ENCODE measurements at regions not wholly inside any gene's neighbourhood (a gene's known extent, or its start where the extent isn't known, plus 50 kb on each side); places are given as distances from the start of the nearest gene placed in this dataset.

GRCh38 chr4:124079174-124079780 is 633.3 kb downstream of the ANKRD50 start:
- Mint-ChIP-seq H3K9me3 (peaks cover 13% of the 10 kb centered on the region), H3K4me1 (no peaks in the 10 kb centered on the region), H3K4me3 (no peak overlapping the region), H3K36me3 (no peaks in the 10 kb centered on the region), H3K27ac (no peak overlapping the region)
- no peak for ATAC-seq
- no peak for DNase-seq (ENCODE audit: low spot score in 2 of 2)

GRCh38 chr4:124083711-124084110 is 628.8 kb downstream of the ANKRD50 start:
- Mint-ChIP-seq H3K4me1 (no peaks in the 10 kb centered on the region), H3K9me3 (peaks cover 9% of the 10 kb centered on the region), H3K27ac (no peak overlapping the region), H3K4me3 (no peak overlapping the region), H3K36me3 (no peaks in the 10 kb centered on the region)
- DNase-seq (ENCODE audit: low spot score in 2 of 2) (no peak), ATAC-seq (no peak)

- H3K4me3 Mint-ChIP-seq = no peak overlapping the region
- H3K9me3 Mint-ChIP-seq = peaks cover 3% of the 10 kb centered on the region
- no peak overlapping the region for H3K27ac Mint-ChIP-seq
- no peaks in the 10 kb centered on the region for H3K4me1 Mint-ChIP-seq
- ATAC-seq (no peak), DNase-seq (ENCODE audit: low spot score in 2 of 2) (no peak)
- H3K36me3 Mint-ChIP-seq = no peaks in the 10 kb centered on the region
These were observed 626.9 kb downstream of the ANKRD50 start for GRCh38 chr4:124085561-124086180.

- H3K36me3 Mint-ChIP-seq = no peaks in the 10 kb centered on the region
- no peaks in the 10 kb centered on the region for H3K4me1 Mint-ChIP-seq
- ATAC-seq (no peak), DNase-seq (ENCODE audit: low spot score in 2 of 2) (no peak)
- H3K4me3 Mint-ChIP-seq = no peak overlapping the region
- H3K27ac Mint-ChIP-seq = no peak overlapping the region
- peaks cover 3% of the 10 kb centered on the region for H3K9me3 Mint-ChIP-seq
These were observed 622.5 kb downstream of the ANKRD50 start for GRCh38 chr4:124090021-124090420.

- H3K4me1 Mint-ChIP-seq = no peaks in the 10 kb centered on the region
- DNase-seq (ENCODE audit: low spot score in 2 of 2) (no peak), ATAC-seq (no peak)
- no peak overlapping the region for H3K27ac Mint-ChIP-seq
- peaks cover 3% of the 10 kb centered on the region for H3K9me3 Mint-ChIP-seq
- H3K4me3 Mint-ChIP-seq = no peak overlapping the region
- H3K36me3 Mint-ChIP-seq = no peaks in the 10 kb centered on the region
These were observed 620.4 kb downstream of the ANKRD50 start for GRCh38 chr4:124092101-124092500.

- Mint-ChIP-seq H3K4me1 (no peaks in the 10 kb centered on the region), H3K36me3 (no peaks in the 10 kb centered on the region), H3K4me3 (no peak overlapping the region), H3K9me3 (peaks cover 3% of the 10 kb centered on the region), H3K27ac (no peak overlapping the region)
- DNase-seq (ENCODE audit: low spot score in 2 of 2) = no peak
- no peak for ATAC-seq
These were observed 620.0 kb downstream of the ANKRD50 start for GRCh38 chr4:124092541-124092984.

GRCh38 chr4:124095621-124096020 is 616.9 kb downstream of the ANKRD50 start:
- H3K36me3 Mint-ChIP-seq = no peaks in the 10 kb centered on the region
- H3K4me1 Mint-ChIP-seq = no peaks in the 10 kb centered on the region
- peaks cover 3% of the 10 kb centered on the region for H3K9me3 Mint-ChIP-seq
- ATAC-seq (no peak), DNase-seq (ENCODE audit: low spot score in 2 of 2) (no peak)
- H3K4me3 Mint-ChIP-seq = no peak overlapping the region
- H3K27ac Mint-ChIP-seq = no peak overlapping the region

- ATAC-seq = no peak
- H3K27ac Mint-ChIP-seq = no peak overlapping the region
These were observed 616.2 kb downstream of the ANKRD50 start for GRCh38 chr4:124096290-124096689.

GRCh38 chr4:124097447-124097846 is 615.1 kb downstream of the ANKRD50 start:
- DNase-seq (ENCODE audit: low spot score in 2 of 2) = no peak

More at GRCh38 chr4:124096290-124096689, 616.2 kb downstream of the ANKRD50 start:
- DNase-seq (ENCODE audit: low spot score in 2 of 2) = no peak
- H3K4me1 Mint-ChIP-seq = no peaks in the 10 kb centered on the region
- H3K4me3 Mint-ChIP-seq = no peak overlapping the region
- H3K36me3 Mint-ChIP-seq = no peaks in the 10 kb centered on the region
- peaks cover 3% of the 10 kb centered on the region for H3K9me3 Mint-ChIP-seq

GRCh38 chr4:124104101-124104500 is 608.4 kb downstream of the ANKRD50 start:
- Mint-ChIP-seq H3K36me3 (no peaks in the 10 kb centered on the region), H3K4me3 (no peak overlapping the region), H3K4me1 (no peaks in the 10 kb centered on the region), H3K27ac (no peak overlapping the region), H3K9me3 (peaks cover 3% of the 10 kb centered on the region)
- DNase-seq (ENCODE audit: low spot score in 2 of 2) (no peak), ATAC-seq (no peak)

More at GRCh38 chr4:124097447-124097846, 615.1 kb downstream of the ANKRD50 start:
- H3K4me1 Mint-ChIP-seq = no peaks in the 10 kb centered on the region
- H3K9me3 Mint-ChIP-seq = peaks cover 6% of the 10 kb centered on the region
- H3K4me3 Mint-ChIP-seq = no peak overlapping the region
- no peak overlapping the region for H3K27ac Mint-ChIP-seq
- H3K36me3 Mint-ChIP-seq = no peaks in the 10 kb centered on the region
- ATAC-seq = no peak

- Mint-ChIP-seq H3K9me3 (peaks cover 3% of the 10 kb centered on the region), H3K36me3 (no peaks in the 10 kb centered on the region), H3K4me1 (no peaks in the 10 kb centered on the region), H3K4me3 (no peak overlapping the region), H3K27ac (no peak overlapping the region)
- no peak for DNase-seq (ENCODE audit: low spot score in 2 of 2)
- ATAC-seq = no peak
These were observed 607.9 kb downstream of the ANKRD50 start for GRCh38 chr4:124104628-124105027.

- H3K9me3 Mint-ChIP-seq = peaks cover 3% of the 10 kb centered on the region
- no peak overlapping the region for H3K27ac Mint-ChIP-seq
- ATAC-seq (no peak), DNase-seq (ENCODE audit: low spot score in 2 of 2) (no peak)
- no peaks in the 10 kb centered on the region for H3K4me1 Mint-ChIP-seq
- no peak overlapping the region for H3K4me3 Mint-ChIP-seq
- H3K36me3 Mint-ChIP-seq = no peaks in the 10 kb centered on the region
These were observed 607.3 kb downstream of the ANKRD50 start for GRCh38 chr4:124105212-124105611.

- Mint-ChIP-seq H3K4me1 (no peaks in the 10 kb centered on the region), H3K9me3 (no peaks in the 10 kb centered on the region)
- DNase-seq (ENCODE audit: low spot score in 2 of 2) = no peak
These were observed 601.1 kb downstream of the ANKRD50 start for GRCh38 chr4:124111411-124111810.

GRCh38 chr4:124111922-124112321 is 600.6 kb downstream of the ANKRD50 start:
- H3K27ac Mint-ChIP-seq = no peak overlapping the region
- ATAC-seq = no peak

More at GRCh38 chr4:124111411-124111810, 601.1 kb downstream of the ANKRD50 start:
- ATAC-seq = no peak
- no peak overlapping the region for H3K4me3 Mint-ChIP-seq
- H3K36me3 Mint-ChIP-seq = no peaks in the 10 kb centered on the region
- H3K27ac Mint-ChIP-seq = no peak overlapping the region

GRCh38 chr4:124118061-124118460 is 594.5 kb downstream of the ANKRD50 start:
- Mint-ChIP-seq H3K4me1 (no peaks in the 10 kb centered on the region), H3K9me3 (peaks cover 5% of the 10 kb centered on the region), H3K36me3 (no peaks in the 10 kb centered on the region), H3K4me3 (no peak overlapping the region), H3K27ac (no peak overlapping the region)
- DNase-seq (ENCODE audit: low spot score in 2 of 2) = no peak
- no peak for ATAC-seq

More at GRCh38 chr4:124111922-124112321, 600.6 kb downstream of the ANKRD50 start:
- Mint-ChIP-seq H3K9me3 (no peaks in the 10 kb centered on the region), H3K4me1 (no peaks in the 10 kb centered on the region), H3K36me3 (no peaks in the 10 kb centered on the region), H3K4me3 (no peak overlapping the region)
- DNase-seq (ENCODE audit: low spot score in 2 of 2) = no peak

GRCh38 chr4:124121461-124121971 is 591.0 kb downstream of the ANKRD50 start:
- DNase-seq (ENCODE audit: low spot score in 2 of 2) (no peak), ATAC-seq (no peak)
- Mint-ChIP-seq H3K27ac (no peak overlapping the region), H3K4me3 (no peak overlapping the region), H3K9me3 (peaks cover 7% of the 10 kb centered on the region), H3K36me3 (no peaks in the 10 kb centered on the region), H3K4me1 (no peaks in the 10 kb centered on the region)

Data from stimulated activated effector memory CD8-positive, alpha-beta T cell treated with anti-CD3 and anti-CD28 coated beads, Interleukin-12 subunit alpha, Interleukin-12 subunit beta, amount 100 ng/mL, for 72 hours (primary cell).